GM12892 (cell line): ENCODE measurements at regions not wholly inside any gene's neighbourhood (a gene's known extent, or its start where the extent isn't known, plus 50 kb on each side); places are given as distances from the start of the nearest gene placed in this dataset.

ENCODE experiments used
- POLR2A ChIP-seq: IDR thresholded peaks from 2 replicates; pipeline ENCODE4 v1.6.1; 2011; ENCODE audit warnings: low read depth, low read length, control low read depth
- POLR2AphosphoS5 ChIP-seq: IDR thresholded peaks from 2 replicates; pipeline ENCODE4 v1.6.1; 2011; ENCODE audit warnings: low read depth, low read length, control low read depth
- TAF1 ChIP-seq: IDR thresholded peaks from 2 replicates; pipeline ENCODE4 v1.6.1; 2011; ENCODE audit warnings: low read depth, mild to moderate bottlenecking, control low read depth, low read length, borderline replicate concordance

DNA sequence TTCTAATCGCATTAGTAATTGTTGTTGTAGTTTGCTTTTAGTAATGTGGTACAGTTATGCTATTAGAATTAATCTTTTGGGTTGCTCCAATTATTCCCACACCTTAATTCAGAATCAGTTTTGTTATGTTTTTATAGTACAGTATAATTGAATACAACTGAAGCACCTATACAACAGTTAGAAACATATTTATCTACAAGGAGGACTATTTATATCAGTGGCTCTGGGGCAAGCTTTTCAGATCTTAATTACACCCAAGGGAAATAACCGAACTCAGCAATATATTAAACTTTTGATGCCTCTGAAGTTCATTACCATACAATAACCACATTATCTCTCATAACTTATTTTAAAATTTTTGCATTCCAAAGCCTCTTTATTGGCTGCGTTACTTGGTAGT is 74.4 kb downstream of the LHX9 start:
- TF ChIP-seq POLR2A (no peak), TAF1 (no peak), POLR2AphosphoS5 (no peak)
